ENCODE measurements at regions not wholly inside any gene's neighbourhood (a gene's known extent, or its start where the extent isn't known, plus 50 kb on each side); places are given as distances from the start of the nearest gene placed in this dataset.

GRCh38 chr6:4606016-4606415 lies 170.2 kb upstream of the CDYL start:
- H3K27ac ChIP-seq: no peak overlapping the region
- intact Hi-C loops (cut with DNase I; ENCODE audit: low total_unique reads): no loop called here
- H3K9me3 ChIP-seq: no peaks in the 10 kb centered on the region
- H3K4me3 ChIP-seq: no peak overlapping the region
- no peaks in the 10 kb centered on the region for H3K36me3 ChIP-seq
- no peak for DNase-seq (ENCODE audit: low spot score in 2 of 2)
- no peak for TF ChIP-seq POLR2AphosphoS5 (IDR thresholded peaks at IDR 0.05)
- no peak for TF ChIP-seq POLR2A (IDR thresholded peaks at IDR 0.05)
- no peak for TF ChIP-seq CTCF (IDR thresholded peaks at IDR 0.05)
- H3K4me1 ChIP-seq: peaks cover 0 to 13% of the 10 kb centered on the region in 2 donors
- H3K27me3 ChIP-seq: no peaks in the 10 kb centered on the region

- DNase-seq (ENCODE audit: low spot score in 2 of 2): no peak
- Histone ChIP-seq H3K36me3 (no peaks in the 10 kb centered on the region), H3K4me1 (peaks cover 0 to 13% of the 10 kb centered on the region in 2 donors), H3K27ac (no peak overlapping the region), H3K9me3 (no peaks in the 10 kb centered on the region), H3K27me3 (no peaks in the 10 kb centered on the region), H3K4me3 (no peak overlapping the region)
- intact Hi-C loops (cut with DNase I; ENCODE audit: low total_unique reads): no loop called here
- no peak for TF ChIP-seq POLR2AphosphoS5 (IDR thresholded peaks at IDR 0.05)
- TF ChIP-seq CTCF (IDR thresholded peaks at IDR 0.05): no peak
- no peak for TF ChIP-seq POLR2A (IDR thresholded peaks at IDR 0.05)
Measured at GRCh38 chr6:4603856-4604369, 172.3 kb upstream of the CDYL start.

- Histone ChIP-seq H3K27ac (no peak overlapping the region), H3K27me3 (no peaks in the 10 kb centered on the region), H3K9me3 (no peaks in the 10 kb centered on the region), H3K4me3 (no peak overlapping the region), H3K36me3 (no peaks in the 10 kb centered on the region), H3K4me1 (peaks cover 0 to 13% of the 10 kb centered on the region in 2 donors)
- TF ChIP-seq POLR2A (IDR thresholded peaks at IDR 0.05) (no peak), POLR2AphosphoS5 (IDR thresholded peaks at IDR 0.05) (peak in 1 of 3 donors; percentile 21), CTCF (IDR thresholded peaks at IDR 0.05) (no peak)
- intact Hi-C loops (cut with DNase I; ENCODE audit: low total_unique reads): no loop called here
- DNase-seq (ENCODE audit: low spot score in 2 of 2): no peak
Measured at GRCh38 chr6:4603291-4603690, 172.9 kb upstream of the CDYL start.

- no peak for TF ChIP-seq POLR2A (IDR thresholded peaks at IDR 0.05)
- TF ChIP-seq CTCF (IDR thresholded peaks at IDR 0.05): no peak
- no peak for TF ChIP-seq POLR2AphosphoS5 (IDR thresholded peaks at IDR 0.05)
- Histone ChIP-seq H3K36me3 (no peaks in the 10 kb centered on the region), H3K4me1 (no peaks in the 10 kb centered on the region), H3K27ac (no peak overlapping the region), H3K4me3 (no peak overlapping the region), H3K27me3 (no peaks in the 10 kb centered on the region), H3K9me3 (no peaks in the 10 kb centered on the region)
- intact Hi-C loops (cut with DNase I; ENCODE audit: low total_unique reads): no loop called here
- no peak for DNase-seq (ENCODE audit: low spot score in 2 of 2)
Measured at GRCh38 chr6:4599924-4600323, 176.3 kb upstream of the CDYL start.

- Histone ChIP-seq H3K4me1 (no peaks in the 10 kb centered on the region), H3K4me3 (no peak overlapping the region), H3K27ac (no peak overlapping the region), H3K9me3 (no peaks in the 10 kb centered on the region), H3K36me3 (no peaks in the 10 kb centered on the region), H3K27me3 (no peaks in the 10 kb centered on the region)
- TF ChIP-seq POLR2AphosphoS5 (IDR thresholded peaks at IDR 0.05) (no peak), CTCF (IDR thresholded peaks at IDR 0.05) (no peak), POLR2A (IDR thresholded peaks at IDR 0.05) (no peak)
- no peak for DNase-seq (ENCODE audit: low spot score in 2 of 2)
- intact Hi-C loops (cut with DNase I; ENCODE audit: low total_unique reads): no loop called here
Measured at GRCh38 chr6:4598384-4598995, 177.7 kb upstream of the CDYL start.

Measured in breast epithelium (tissue), 4 donors.